Heart right ventricle (tissue), 16 donors: ENCODE measurements at regions not wholly inside any gene's neighbourhood (a gene's known extent, or its start where the extent isn't known, plus 50 kb on each side); places are given as distances from the start of the nearest gene placed in this dataset.

Experiments used
- ATAC-seq, 8 donors: fragments of 200-7000 bp; cut with Tn5 transposase; one replicate each; pipeline ENCODE4 v1.9.1; 2020; ENCODE audit warnings: mild to moderate bottlenecking in 8 of 8, moderate library complexity in 8 of 8, moderate number of reproducible peaks in 1 of 8
- DNase-seq, 2 donors: peaks; one replicate each; pipeline ENCODE4 v3.0.0-alpha.2; 2020
- H3K27ac ChIP-seq, 10 donors: fragments of 200-600 bp; sonication (generic) in 2 of 10; one replicate each; pipeline versions ENCODE4 v1.5.0 to v1.8.0; 2020 to 2022; ENCODE audit warnings: mild to moderate bottlenecking in 3 of 10
- H3K27me3 ChIP-seq, 7 donors: fragments of 200-600 bp; one replicate each; pipeline ENCODE4 v1.8.0; 2021 to 2022; ENCODE audit warnings: mild to moderate bottlenecking in 2 of 7
- H3K36me3 ChIP-seq, 9 donors: fragments of 200-600 bp; sonication (generic) in 1 of 9; one replicate each; pipeline versions ENCODE4 v1.5.0 to v1.8.0; 2020 to 2022; ENCODE audit warnings: mild to moderate bottlenecking in 2 of 9
- H3K4me1 ChIP-seq, 9 donors: fragments of 200-600 bp; sonication (generic) in 1 of 9; one replicate each; pipeline versions ENCODE4 v1.5.0 to v1.8.0; 2020 to 2022; ENCODE audit warnings: mild to moderate bottlenecking in 4 of 9
- H3K4me3 ChIP-seq, 10 donors: fragments of 200-600 bp; sonication (generic) in 2 of 10; one replicate each; pipeline versions ENCODE4 v1.5.0 to v1.8.0; 2020 to 2022; ENCODE audit warnings: mild to moderate bottlenecking in 7 of 10, moderate library complexity in 2 of 10
- H3K9me3 ChIP-seq, 11 donors: fragments of 200-600 bp in 10 of 11; sonication (generic) in 2 of 11; one replicate each; pipeline versions ENCODE4 v1.5.0 to v1.8.0; 2013 to 2022; ENCODE audit warnings: mild to moderate bottlenecking in 2 of 11, control low read depth in 1 of 11, moderate library complexity in 1 of 11
- WGBS, 2 donors: extraction: QIAGEN DNeasy Blood & Tissue Kit; methylation state at CpG; one replicate each; pipeline ENCODE4 v1.1.7; 2013; ENCODE audit warnings: inconsistent platforms in 1 of 2; 5-methylcytosine and 5-hydroxymethylcytosine counted together
- intact Hi-C, 10 donors: fragments of 100-400 bp; cut with DNase I; formaldehyde crosslinking; loops; one replicate each; pipeline versions ENCODE4 v1.11.1 to v1.14.2; 2022
- TF ChIP-seq, protein P1 (sequence below), 9 donors: fragments of 200-600 bp; sonication (generic) in 2 of 9; IDR thresholded peaks; one replicate each; pipeline versions ENCODE4 v1.5.0 to v1.8.0; 2021 to 2022; ENCODE audit warnings: antibody characterized with exemption in 9 of 9, mild to moderate bottlenecking in 5 of 9, moderate library complexity in 1 of 9
- donor health status: Arrhythmogenic right ventricular cardiomyopathy.
- donor health status: ischemic (EF 13 %, LVEDD 7.1; RV severe dilation, severe dysfunction).
- donor health status: healthy with polysubstance abuse.
- donor health status: DM: no; HTN: yes; CAD: no.
- donor health status: DM: no; HTN: no; CAD: no.
- donor health status: ischemic (EF 25% LVEDD 6.9; RV normal size, moderate dysfunction).
- donor health status: ischemic (EF 25% LVEDD 5.7; RV mildly dilated, moderate dysfunction).
- donor health status: healthy.
- donor health status: DM: yes; HTN: yes; CAD: no.
- donor health status: Ischemic cardiomyopathy.
- donor health status: ischemic (EF 35%, LVEDD 5.7; RV mildly dilated, moderate dysfunction).
- donor health status: nonischemic (EF 11% LVEDD 7.7; RV severe dilation, severe dysfunction).
- donor health status: DM: yes; HTN: yes; CAD: no.
- donor health status: PGD.
- donor health status: ischemic (EF 29% LVEDD 5.4; RV normal size, mild dysfunction).
- donor health status: nonischemic (EF 23%, LVEDD 6.1; RV moderate dilation, normal function).

DNA sequence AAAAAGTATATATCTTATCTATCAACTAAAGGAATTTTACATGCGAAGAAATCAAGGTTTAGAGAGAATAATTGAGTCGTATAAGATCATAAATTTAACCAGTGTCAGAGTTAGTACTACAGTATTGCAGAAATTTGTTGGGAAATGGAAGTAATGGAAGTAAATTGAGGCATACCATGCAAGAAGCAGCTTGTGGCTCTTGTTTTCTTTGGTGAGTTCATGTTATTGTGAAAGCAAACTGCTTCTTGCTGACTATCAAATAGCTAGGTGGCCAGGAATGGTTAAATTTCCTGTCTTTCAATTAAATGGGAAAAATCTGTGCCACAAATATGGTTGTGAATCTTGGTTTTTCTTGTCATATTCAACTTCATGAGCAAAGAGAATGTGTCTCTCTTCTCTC lies 652.7 kb downstream of the LMO4 start:
- TF ChIP-seq, protein P1, sequence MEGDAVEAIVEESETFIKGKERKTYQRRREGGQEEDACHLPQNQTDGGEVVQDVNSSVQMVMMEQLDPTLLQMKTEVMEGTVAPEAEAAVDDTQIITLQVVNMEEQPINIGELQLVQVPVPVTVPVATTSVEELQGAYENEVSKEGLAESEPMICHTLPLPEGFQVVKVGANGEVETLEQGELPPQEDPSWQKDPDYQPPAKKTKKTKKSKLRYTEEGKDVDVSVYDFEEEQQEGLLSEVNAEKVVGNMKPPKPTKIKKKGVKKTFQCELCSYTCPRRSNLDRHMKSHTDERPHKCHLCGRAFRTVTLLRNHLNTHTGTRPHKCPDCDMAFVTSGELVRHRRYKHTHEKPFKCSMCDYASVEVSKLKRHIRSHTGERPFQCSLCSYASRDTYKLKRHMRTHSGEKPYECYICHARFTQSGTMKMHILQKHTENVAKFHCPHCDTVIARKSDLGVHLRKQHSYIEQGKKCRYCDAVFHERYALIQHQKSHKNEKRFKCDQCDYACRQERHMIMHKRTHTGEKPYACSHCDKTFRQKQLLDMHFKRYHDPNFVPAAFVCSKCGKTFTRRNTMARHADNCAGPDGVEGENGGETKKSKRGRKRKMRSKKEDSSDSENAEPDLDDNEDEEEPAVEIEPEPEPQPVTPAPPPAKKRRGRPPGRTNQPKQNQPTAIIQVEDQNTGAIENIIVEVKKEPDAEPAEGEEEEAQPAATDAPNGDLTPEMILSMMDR (IDR thresholded peaks at IDR 0.05), result no peak
- DNase-seq, result no peak
- H3K4me3 ChIP-seq, result no peak overlapping the region
- no peak overlapping the region for H3K27ac ChIP-seq
- no peaks in the 10 kb centered on the region for H3K36me3 ChIP-seq
- intact Hi-C loops, result no loop called here
- 89 to 96% methylated on average over 2 of the region's 2 CpGs for WGBS, 2 donors
- no peaks in the 10 kb centered on the region for H3K9me3 ChIP-seq
- no peak for ATAC-seq
- H3K4me1 ChIP-seq, result no peaks in the 10 kb centered on the region
- H3K27me3 ChIP-seq, result peaks cover 0 to 5% (median 0%) of the 10 kb centered on the region in 7 donors

- H3K4me1 ChIP-seq, result no peaks in the 10 kb centered on the region
- H3K9me3 ChIP-seq, result no peaks in the 10 kb centered on the region
- H3K27me3 ChIP-seq, result peaks cover 0 to 5% (median 0%) of the 10 kb centered on the region in 7 donors
- DNase-seq (no peak), ATAC-seq (no peak)
- intact Hi-C loops, result no loop called here
- 94% methylated on average over 1 of the region's 1 CpG for WGBS, 2 donors
- no peaks in the 10 kb centered on the region for H3K36me3 ChIP-seq
- H3K4me3 ChIP-seq, result no peak overlapping the region
- TF ChIP-seq, protein P1 (IDR thresholded peaks at IDR 0.05), result no peak
- H3K27ac ChIP-seq, result no peak overlapping the region
Measured at GRCh38 chr1:87981810-87982209, 653.1 kb downstream of the LMO4 start.

- Histone ChIP-seq H3K36me3 (no peaks in the 10 kb centered on the region), H3K4me3 (no peak overlapping the region), H3K27me3 (peaks cover 0 to 5% (median 0%) of the 10 kb centered on the region in 7 donors), H3K9me3 (no peaks in the 10 kb centered on the region), H3K4me1 (no peaks in the 10 kb centered on the region), H3K27ac (no peak overlapping the region)
- DNase-seq, result no peak
- WGBS, 2 donors, result 91 to 92% methylated on average over 1 of the region's 1 CpG
- intact Hi-C loops, result no loop called here
- TF ChIP-seq, protein P1 (IDR thresholded peaks at IDR 0.05), result no peak
- ATAC-seq, result no peak
Measured at GRCh38 chr1:87983841-87984240, 655.2 kb downstream of the LMO4 start.

- ATAC-seq (no peak), DNase-seq (no peak)
- TF ChIP-seq, protein P1 (IDR thresholded peaks at IDR 0.05), result no peak
- no peak overlapping the region for H3K27ac ChIP-seq
- peaks cover 0 to 5% (median 0%) of the 10 kb centered on the region in 7 donors for H3K27me3 ChIP-seq
- no peaks in the 10 kb centered on the region for H3K4me1 ChIP-seq
- H3K36me3 ChIP-seq, result no peaks in the 10 kb centered on the region
- H3K9me3 ChIP-seq, result no peaks in the 10 kb centered on the region
- 49 to 59% methylated on average over 1 of the region's 1 CpG for WGBS, 2 donors
- no peak overlapping the region for H3K4me3 ChIP-seq
- intact Hi-C loops, result no loop called here
Measured at GRCh38 chr1:87985071-87985470, 656.4 kb downstream of the LMO4 start.
